MCF 10A (cell line): ENCODE measurements at regions not wholly inside any gene's neighbourhood (a gene's known extent, or its start where the extent isn't known, plus 50 kb on each side); places are given as distances from the start of the nearest gene placed in this dataset.

Source experiments
- BruUV-seq: library from RNA; stranded (reverse); fragments of 400-500 nt; replicated peaks from 2 replicates; lab custom pipeline; 2021; lab: Mats Ljungman, UMichigan
- CTCF ChIA-PET: fragments of 300-600 bp; sonication (Branson Sonifier 250); formaldehyde crosslinking; extraction: SDS; loops from one replicate; lab custom pipeline; 2021; ENCODE audit warnings: antibody characterized with exemption, inconsistent platforms; lab: Yijun Ruan, JAX
- POLR2A ChIA-PET: fragments of 300-600, 350-650 bp; sonication (Branson Sonifier 250); formaldehyde crosslinking; extraction: SDS; loops from one replicate; lab custom pipeline; 2020; ENCODE audit warnings: antibody characterized with exemption, inconsistent platforms; lab: Yijun Ruan, JAX
- DNase-seq: peaks from one replicate; pipeline ENCODE4 v3.0.0-alpha.2; 2018; ENCODE audit not compliant: unreplicated experiment
- H3K27ac Mint-ChIP-seq: one replicate; pipeline ENCODE4 v1.8.0; 2022; ENCODE audit warnings: mild to moderate bottlenecking, low read depth, mixed read lengths; ENCODE audit not compliant: unreplicated experiment
- H3K27me3 Mint-ChIP-seq: one replicate; pipeline ENCODE4 v1.8.0; 2022; ENCODE audit warnings: mixed read lengths; ENCODE audit not compliant: insufficient read depth, unreplicated experiment
- H3K36me3 Mint-ChIP-seq: one replicate; pipeline ENCODE4 v1.8.0; 2022; ENCODE audit warnings: mild to moderate bottlenecking, moderate library complexity, mixed read lengths; ENCODE audit not compliant: insufficient read depth, unreplicated experiment
- H3K4me1 Mint-ChIP-seq: one replicate; pipeline ENCODE4 v1.8.0; 2022; ENCODE audit warnings: mixed read lengths; ENCODE audit not compliant: insufficient read depth, unreplicated experiment
- H3K4me3 Mint-ChIP-seq: one replicate; pipeline ENCODE4 v1.8.0; 2022; ENCODE audit warnings: mild to moderate bottlenecking, moderate library complexity, mixed read lengths; ENCODE audit not compliant: unreplicated experiment
- H3K9me3 Mint-ChIP-seq: one replicate; pipeline ENCODE4 v1.8.0; 2022; ENCODE audit warnings: mixed read lengths; ENCODE audit not compliant: unreplicated experiment
- CTCF ChIP-seq: fragments of 200-600 bp; IDR thresholded peaks from one replicate; pipeline ENCODE4 v1.8.0; 2022; ENCODE audit warnings: antibody characterized with exemption, mild to moderate bottlenecking; ENCODE audit not compliant: unreplicated experiment
- intact Hi-C: fragments of 100-400 bp; cut with micrococcal nuclease; formaldehyde crosslinking; loops from 2 replicates; pipeline ENCODE4 v1.14.1; 2022

GRCh38 chr2:611519-611918 lies 65.7 kb downstream of the TMEM18 start:
- Mint-ChIP-seq H3K9me3 (no peaks in the 10 kb centered on the region), H3K27ac (no peak overlapping the region), H3K27me3 (no peaks in the 10 kb centered on the region), H3K4me3 (no peak overlapping the region), H3K36me3 (no peaks in the 10 kb centered on the region), H3K4me1 (no peaks in the 10 kb centered on the region)
- BruUV-seq, result no TSS peak
- no peak for DNase-seq
- CTCF ChIA-PET, result no interaction called here
- intact Hi-C loops, result no loop called here
- POLR2A ChIA-PET, result interaction anchor here (0.6 to 1.0 kb wide), 2 partner anchors 9 to 59 kb away, joined by 3 read pairs; no protein-coding TSS in a partner anchor
- TF ChIP-seq CTCF, result no peak

GRCh38 chr2:610491-610890 lies 66.7 kb downstream of the TMEM18 start:
- POLR2A ChIA-PET, result no interaction called here
- CTCF ChIA-PET, result interaction anchor here (0.6 to 1.7 kb wide), 2 partner anchors 81 kb away, joined by 3 read pairs; no protein-coding TSS in a partner anchor
- no peaks in the 10 kb centered on the region for H3K9me3 Mint-ChIP-seq
- intact Hi-C loops, result no loop called here
- no peak for TF ChIP-seq CTCF
- no TSS peak for BruUV-seq
- DNase-seq, result no peak
- H3K27ac Mint-ChIP-seq, result no peak overlapping the region
- no peaks in the 10 kb centered on the region for H3K4me1 Mint-ChIP-seq
- H3K27me3 Mint-ChIP-seq, result no peaks in the 10 kb centered on the region
- no peak overlapping the region for H3K4me3 Mint-ChIP-seq
- H3K36me3 Mint-ChIP-seq, result no peaks in the 10 kb centered on the region

GRCh38 chr2:609881-610280 lies 67.3 kb downstream of the TMEM18 start:
- no peaks in the 10 kb centered on the region for H3K27me3 Mint-ChIP-seq
- ChIA-PET CTCF (interaction anchor here (1.7 kb wide), 1 partner anchor 80 kb away, joined by 3 read pairs; no protein-coding TSS in a partner anchor), POLR2A (no interaction called here)
- no peaks in the 10 kb centered on the region for H3K36me3 Mint-ChIP-seq
- intact Hi-C loops, result no loop called here
- H3K27ac Mint-ChIP-seq, result no peak overlapping the region
- DNase-seq, result no peak
- TF ChIP-seq CTCF, result no peak
- H3K4me3 Mint-ChIP-seq, result no peak overlapping the region
- no TSS peak for BruUV-seq
- no peaks in the 10 kb centered on the region for H3K9me3 Mint-ChIP-seq
- H3K4me1 Mint-ChIP-seq, result no peaks in the 10 kb centered on the region

GRCh38 chr2:609449-609848 lies 67.8 kb downstream of the TMEM18 start:
- POLR2A ChIA-PET, result no interaction called here
- Mint-ChIP-seq H3K36me3 (no peaks in the 10 kb centered on the region), H3K9me3 (no peaks in the 10 kb centered on the region), H3K4me1 (no peaks in the 10 kb centered on the region), H3K4me3 (no peak overlapping the region), H3K27ac (no peak overlapping the region), H3K27me3 (no peaks in the 10 kb centered on the region)
- intact Hi-C loops, result no loop called here
- no peak for DNase-seq
- CTCF ChIA-PET, result interaction anchor here (1.7 kb wide), 1 partner anchor 79 kb away, joined by 3 read pairs; no protein-coding TSS in a partner anchor
- TF ChIP-seq CTCF, result no peak
- BruUV-seq, result no TSS peak
